ENCODE measurements at regions not wholly inside any gene's neighbourhood (a gene's known extent, or its start where the extent isn't known, plus 50 kb on each side); places are given as distances from the start of the nearest gene placed in this dataset.
A peak's percentile ranks its signal among the peaks of the same experiment; 100 is the strongest.

DNA sequence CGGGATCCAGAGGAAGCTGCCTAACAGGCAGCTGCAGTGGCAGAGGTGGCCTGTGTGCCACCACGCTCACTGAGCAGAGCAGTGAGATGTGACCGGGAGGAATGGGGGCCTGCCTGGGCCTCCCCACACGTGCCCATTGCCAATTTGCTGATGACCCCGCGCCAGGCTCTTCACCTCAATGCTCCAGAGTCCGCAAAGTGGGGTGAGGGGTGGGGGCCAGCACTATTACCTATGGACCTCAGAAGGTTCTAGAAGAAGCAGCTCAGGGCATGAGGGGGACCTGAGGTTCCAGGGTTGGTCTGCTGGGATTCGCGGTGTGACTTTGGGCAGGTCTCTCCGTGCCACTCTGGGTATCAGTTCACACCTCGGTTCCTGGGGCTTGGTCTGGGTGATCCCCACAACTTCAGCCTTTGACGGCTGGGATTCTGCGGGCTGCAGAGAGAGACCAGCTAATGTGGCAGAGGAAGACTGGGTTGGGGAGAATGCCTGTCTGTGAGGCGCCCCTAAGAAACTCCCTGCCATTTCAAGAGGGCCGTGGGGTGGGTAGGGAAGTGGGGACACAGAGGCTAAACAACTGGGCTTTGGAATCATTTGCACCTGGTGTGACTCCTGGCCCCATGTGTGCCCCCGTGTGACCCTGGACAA lies 231.0 kb upstream of the MVB12B start:
- no peak for DNase-seq

DNA sequence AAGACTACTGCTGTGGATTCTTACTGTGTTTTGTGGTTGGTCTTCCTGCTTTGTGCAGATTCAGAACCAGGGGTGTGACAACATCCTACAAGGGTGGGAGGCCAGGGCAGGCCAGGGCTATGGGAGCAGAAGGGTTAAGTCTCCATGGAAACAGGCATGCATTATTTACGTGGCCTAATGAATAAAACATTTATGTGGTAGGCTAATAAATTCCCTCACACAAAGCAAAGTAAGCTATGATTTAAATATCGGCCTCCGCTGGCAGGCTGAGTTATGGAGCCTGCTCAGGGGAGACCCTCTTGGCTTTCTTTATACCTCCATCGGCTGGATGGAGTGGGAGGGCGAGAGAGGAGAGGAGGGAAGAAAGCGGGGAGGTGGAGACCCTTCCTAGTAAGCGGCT lies 230.3 kb upstream of the MVB12B start:
- DNase-seq = no peak

DNA sequence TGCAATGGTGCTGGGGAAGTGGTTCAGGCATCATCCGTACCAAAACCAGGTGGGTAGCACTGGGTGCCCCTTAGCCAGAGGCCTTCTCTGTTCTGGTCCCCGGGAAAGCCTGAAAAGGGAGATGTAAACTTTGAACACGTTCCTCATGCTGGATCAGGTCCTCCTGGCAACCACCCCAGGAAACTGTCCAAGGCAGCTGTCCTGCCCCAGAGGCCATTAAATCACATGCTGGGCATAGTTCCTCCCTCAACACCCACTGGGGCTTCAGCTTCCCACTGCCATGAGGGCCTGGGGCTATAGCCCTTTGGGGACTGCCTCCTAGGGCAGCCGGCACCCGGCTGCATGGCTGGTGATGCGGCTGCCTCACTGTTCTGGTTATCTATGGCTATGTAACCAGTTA lies 228.9 kb upstream of the MVB12B start:
- no peak for DNase-seq

DNA sequence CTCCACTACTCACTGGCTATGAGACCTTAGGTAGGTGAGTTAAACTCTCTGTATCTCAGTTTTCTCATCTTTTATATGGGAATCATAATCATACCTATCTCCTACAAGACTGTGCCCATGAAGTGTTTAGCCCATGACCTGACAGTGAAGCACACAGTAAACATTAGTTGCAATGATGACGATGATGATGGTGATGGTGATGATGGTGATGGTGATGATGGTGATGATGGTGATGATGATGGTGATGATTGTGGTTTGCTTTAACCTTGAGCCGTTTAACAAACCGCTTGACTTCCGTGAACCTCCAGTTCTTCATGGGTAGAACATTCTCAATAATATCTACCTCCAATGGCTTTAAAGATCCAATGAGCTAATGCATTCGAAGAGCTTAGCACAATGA lies 220.2 kb upstream of the MVB12B start:
- DNase-seq = no peak

DNA sequence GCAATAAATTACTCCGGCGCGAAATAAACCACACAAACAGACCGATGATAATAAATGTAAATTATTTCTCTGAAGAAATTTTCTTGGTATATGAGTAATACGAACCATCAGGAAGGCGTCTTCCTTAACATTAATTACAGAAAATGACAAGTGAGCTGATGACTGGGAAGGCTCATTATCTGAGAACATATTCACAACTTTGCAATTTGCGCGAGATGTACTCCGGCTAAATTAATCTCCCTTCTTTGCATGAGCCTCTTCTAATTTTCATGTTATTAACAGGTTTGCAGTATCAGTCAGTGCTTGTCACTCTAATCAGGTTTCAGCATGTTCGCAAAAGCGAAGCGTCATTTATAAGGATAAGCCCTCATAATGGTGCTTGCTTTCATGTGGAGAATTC lies 218.9 kb upstream of the MVB12B start:
- no peak for DNase-seq

DNA sequence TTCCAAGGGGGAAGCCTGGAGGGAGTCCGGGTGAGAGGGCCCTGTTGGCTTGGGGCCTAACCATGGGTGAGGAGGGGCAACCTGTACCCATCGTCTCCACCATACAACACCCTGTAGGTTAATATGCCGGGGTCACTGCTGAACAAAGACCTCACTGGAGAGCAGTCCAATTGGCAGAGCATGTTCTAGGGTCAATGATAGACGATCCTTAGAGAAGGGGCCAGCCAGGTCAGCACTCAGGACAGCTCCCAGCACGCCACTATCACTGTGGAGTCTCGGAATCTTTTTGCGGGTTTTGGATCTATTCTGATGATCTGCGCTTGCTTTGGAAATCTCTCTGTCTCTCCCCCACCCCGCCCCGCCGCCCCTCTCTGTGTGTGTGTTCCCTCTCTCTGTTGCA lies 218.4 kb upstream of the MVB12B start:
- peak; percentile 19 for DNase-seq

DNA sequence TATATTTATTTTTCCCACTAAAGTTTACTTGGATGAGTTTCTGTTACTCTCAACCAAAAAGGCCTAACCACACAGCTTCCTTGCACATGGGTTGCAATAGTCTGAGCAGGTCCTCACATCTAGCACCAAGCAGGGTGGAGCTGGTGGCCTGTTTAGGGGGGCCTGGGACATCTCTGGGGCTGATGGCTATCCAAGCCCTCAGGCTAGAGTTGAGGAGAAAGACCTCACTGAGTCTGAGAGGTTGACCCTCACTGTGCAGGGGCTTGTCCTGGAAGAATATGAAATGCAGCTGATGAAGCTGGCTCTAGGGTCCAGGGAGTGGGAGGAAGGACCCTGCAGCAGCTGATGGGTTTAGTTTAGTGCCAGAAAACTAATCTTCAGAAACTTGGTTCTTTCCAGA lies 217.1 kb upstream of the MVB12B start:
- DNase-seq = no peak

DNA sequence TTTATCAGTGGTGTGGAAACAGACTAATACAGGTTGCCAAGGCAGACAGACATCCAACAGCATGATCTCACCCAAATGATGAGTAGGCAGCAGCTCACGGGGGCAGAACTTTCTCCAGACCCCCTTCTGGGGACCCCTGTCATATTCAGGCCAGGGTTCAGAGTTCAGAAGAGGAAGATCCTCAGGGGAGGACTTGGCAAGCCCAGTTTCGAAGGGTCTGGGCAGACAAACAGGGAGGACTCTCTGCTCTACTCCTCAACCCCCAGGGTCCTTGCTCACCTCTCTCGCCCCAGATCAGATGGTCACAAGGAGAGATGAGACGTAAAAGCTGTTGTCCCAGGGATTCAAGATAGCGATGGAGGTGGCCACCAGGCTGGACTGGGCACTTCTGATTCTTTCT lies 215.1 kb upstream of the MVB12B start:
- DNase-seq = no peak

DNA sequence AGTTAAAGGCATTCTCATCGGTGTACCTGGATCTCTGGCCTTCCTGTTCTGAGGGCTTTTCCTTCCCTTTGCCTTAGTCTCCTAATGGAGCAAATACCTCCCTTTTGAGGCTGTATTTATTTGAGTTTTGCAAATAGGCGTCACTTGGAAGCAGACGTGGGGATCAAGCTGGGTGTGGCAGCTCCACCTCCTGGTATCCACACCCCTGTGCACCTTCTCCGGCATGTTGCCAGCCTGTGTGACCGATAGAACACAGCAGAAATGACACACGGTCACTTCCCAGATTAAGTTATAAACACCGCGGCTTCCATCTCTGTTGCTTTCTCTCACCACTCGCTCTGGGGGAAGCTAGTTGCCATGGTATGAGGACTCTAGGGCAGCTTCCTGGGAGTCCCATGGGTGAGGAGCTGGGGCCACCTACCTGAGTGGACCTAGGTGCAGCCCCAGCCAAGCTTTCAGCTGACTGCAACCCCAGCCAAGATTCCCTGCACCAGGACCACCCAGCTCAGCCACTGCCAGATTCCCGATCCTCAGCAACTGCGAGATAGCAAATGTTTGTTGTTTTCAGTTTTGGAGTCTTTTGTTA lies 214.4 kb upstream of the MVB12B start:
- no peak for DNase-seq

DNA sequence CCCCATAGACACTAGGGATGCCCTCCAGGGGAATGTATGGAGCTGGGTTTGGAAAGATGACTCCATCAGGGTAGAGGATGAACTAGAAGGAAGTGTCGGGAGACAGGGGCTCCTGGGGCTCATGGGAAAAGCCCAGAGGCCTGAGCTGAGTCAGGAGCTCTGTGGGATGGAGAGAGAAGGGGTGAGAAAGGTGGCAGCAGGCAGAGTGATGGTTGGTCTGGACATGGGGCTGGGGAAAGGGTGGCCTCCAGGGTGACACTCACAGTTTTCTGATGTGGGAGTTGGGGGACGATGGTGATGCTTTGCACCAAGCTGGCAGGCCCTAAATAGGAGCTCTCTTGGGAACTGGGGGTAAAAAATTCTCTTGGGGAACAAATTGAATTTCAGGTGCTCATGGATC lies 213.5 kb upstream of the MVB12B start:
- no peak for DNase-seq

DNA sequence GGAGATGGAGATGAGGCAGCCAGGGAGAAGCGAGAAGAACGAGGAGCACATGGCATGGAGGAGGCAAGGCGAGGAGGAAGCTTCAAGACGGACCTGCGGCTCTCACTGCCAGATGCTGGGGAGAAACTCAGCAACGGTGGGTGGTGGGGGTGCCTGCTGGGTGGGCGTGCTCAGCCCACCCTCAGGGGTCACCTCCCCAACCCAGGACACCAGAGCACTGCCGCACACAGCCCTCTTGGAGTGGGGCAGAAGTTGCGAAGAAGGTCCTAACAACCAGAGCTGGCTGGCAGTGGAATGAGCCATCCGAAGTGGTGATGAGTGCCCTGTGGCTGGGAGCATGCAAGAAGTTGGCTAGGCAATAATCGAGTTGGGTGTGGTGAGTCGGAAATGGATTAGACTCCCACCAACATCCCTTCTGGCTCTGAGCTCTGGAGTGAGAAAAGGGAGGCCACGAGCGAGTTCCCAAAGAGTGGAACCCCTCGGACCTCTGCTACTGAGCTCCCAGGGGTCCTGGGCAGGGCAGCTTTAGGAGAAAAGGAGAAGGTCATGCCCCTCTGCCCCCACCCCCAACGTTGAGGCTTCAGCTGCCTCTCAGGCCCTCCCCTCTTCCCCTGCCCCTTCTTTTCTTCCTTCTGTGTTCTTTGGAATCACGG lies 212.7 kb upstream of the MVB12B start:
- no peak for DNase-seq

DNA sequence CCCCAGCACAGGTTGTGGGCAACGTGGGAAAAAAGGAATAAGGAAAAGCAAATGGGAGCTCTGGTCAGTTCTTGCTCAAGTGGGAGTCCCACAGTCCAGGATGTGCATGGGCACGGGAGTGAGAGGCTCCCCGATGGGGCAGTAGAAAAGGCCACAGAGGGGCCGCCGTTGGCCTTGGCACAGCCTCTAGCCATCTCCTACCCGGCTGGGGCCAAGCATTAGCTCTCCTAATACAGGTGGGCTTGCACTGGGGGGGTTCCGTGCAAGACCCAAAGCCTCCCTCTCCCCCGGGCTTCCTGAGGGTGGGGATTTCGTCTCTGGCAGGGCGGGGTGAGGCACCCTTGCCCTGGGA lies 212.2 kb upstream of the MVB12B start:
- no peak for DNase-seq

DNA sequence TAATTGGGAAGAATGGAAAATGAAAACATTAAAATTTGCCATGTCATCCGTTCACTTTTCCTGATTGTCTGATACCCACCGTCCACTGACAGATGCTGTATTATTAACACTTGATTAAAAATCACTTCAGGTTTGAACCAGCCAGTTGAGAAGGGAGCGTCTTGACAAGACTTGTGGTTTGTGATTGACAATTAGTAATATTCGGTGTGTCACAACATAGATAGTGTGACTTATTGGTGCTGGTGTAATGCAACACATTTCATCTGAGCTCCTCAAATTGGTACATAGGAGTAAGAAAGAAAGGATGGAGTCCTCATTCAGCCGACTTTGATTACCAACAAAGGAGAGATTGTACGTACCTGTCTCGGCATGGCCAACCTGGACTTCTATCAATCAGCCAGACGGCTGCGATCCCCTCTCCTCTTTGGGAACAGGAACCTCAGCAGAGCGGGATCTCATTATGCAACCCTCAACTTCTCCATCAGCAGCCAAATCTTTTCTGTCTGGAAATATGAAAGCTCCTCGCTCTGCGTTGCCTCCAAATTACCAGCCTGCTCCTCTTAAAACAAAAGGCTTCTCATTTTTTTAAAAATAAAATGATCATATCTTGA lies 211.7 kb upstream of the MVB12B start:
- DNase-seq = no peak

DNA sequence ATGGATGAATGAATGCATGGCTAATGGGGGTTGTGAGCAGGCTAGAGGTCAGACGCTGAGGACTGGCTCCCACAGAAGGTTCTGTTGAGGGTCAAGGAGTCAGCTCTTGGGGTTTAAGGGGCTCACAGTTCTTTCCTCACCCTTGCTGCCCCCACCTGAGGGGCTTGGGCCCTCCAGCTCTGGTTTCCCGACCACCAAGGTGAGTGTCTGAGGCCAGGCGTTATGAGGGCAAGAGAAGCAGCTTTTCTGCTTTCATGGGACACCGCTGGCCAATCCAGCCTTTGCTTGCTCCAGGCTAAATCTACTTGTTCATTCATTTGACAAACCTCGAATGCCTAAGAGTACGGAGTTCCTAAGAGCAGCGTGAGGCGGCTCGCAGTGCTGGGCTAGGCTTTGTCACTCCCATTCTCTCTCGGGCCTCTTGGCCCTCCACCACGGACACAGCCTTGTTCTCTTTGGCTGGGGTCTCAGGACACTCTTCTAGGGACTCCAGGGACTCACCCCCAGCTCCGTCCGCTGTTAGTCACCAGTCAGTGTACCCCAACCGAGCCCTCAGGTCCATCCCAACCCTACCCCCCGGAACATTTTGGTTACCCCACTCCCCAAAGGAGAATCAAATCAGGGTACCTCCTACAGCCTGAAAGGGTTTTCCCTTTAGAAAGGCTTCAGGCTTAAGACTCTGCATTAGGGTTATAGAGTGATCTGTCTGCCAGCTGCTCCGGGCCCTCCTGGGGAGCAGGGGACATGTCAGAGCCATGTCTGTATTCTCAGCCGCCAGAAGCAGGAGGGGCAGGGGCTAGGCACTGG lies 210.1 kb upstream of the MVB12B start:
- DNase-seq = no peak

DNA sequence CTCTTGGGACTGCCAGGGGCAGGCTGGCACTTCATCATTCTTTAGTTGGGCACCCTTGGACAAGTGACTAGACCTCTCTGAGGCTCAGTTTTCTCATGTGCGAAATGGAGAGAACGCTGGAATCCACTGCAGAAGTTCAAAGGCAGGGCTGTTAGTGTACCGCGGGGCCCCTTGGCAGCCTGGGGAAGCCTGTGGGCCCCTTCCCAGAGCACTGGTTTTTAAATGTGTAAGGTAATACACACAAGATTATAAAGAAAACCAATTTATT lies 209.5 kb upstream of the MVB12B start:
- DNase-seq = no peak

DNA sequence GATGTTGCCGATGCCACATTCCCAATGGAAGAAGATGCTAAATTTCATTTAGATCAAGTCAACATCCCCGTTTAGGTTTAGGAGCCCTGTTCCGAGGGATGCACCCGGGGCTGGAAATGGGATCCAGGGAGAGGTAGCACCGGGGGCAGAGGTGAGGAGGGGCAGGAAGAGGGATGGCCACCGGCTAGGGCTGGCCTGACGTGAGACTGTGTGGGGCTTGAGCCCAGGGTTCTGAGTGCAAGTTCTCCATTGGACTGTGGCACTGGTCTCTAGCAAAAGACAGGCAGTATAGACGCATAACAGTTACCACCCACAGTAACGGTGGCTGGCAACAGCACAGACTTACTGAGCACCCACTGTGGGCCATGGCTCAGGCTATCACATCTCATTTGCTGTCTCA lies 209.0 kb upstream of the MVB12B start:
- DNase-seq = no peak

DNA sequence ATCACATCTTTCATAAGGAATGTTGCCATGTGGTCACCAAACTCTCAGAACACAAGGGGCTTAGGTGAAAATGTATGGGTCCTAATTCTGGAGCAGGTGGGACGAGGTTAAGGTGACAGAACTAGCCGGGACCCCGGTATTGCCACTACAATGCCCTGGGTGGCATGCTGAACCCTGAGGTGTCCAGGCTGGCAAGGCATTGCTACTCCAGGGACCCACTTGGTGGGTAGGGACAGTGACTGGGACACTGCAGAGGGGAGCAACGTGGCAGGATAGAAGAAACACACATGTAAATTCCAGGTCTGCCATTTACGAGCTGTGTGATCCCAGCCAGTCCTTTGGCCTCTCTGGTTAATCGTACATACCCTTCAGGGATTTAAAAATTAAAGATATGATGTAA lies 206.9 kb upstream of the MVB12B start:
- no peak for DNase-seq

DNA sequence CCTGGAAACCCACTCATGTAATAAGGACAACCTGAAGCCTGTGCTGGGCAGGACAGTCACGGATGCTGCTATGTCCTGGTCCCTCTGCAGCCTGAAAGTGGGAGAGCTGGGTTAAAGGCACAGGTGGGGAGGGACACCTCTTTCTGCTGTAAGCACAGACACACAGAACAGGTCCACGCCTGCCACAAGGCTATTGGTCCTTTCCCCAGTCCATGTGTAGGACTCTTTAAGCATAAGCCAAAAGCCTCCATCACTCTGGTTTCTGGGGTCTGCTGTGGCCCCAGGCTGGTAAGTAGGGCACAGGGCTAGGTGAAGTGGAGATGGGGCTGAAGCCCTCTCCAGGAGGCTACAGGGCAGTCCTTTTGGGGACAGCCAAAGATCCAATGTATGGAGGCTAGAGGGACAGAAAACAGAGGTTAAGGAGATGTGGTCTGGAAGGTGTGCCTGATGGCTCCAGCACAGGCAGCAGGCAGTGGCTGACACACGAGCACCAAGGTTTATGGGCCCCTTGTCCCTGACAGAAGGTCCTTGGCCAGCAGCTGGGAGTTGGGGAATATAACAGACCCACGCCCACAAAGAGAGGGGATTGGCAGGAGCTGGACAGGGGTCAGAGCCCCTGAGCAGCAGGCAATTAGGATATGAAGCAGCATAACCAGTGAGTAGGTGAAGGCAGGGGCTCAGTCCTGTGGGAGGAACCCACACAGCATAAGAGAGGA lies 203.6 kb upstream of the MVB12B start:
- DNase-seq = no peak

DNA sequence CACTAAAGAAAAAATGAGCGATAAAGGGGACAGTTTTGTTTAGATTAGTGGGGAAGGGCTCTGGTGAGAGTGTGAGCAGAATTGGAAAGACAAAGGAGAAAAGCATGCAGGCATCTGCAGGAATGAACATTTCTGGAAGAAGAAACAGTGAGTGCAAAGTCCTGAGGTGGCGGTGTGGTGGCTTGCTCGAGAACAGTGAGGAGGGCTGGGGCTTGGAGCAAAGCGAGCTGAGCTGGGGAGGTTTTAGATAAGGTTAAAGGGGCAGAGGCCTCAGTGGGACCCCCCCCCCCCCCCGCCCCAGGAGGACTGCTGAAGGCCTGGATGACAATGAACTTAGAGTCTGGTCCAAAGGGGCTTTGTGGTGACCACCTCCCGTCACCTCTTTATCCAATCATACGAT lies 202.7 kb upstream of the MVB12B start:
- DNase-seq = no peak

DNA sequence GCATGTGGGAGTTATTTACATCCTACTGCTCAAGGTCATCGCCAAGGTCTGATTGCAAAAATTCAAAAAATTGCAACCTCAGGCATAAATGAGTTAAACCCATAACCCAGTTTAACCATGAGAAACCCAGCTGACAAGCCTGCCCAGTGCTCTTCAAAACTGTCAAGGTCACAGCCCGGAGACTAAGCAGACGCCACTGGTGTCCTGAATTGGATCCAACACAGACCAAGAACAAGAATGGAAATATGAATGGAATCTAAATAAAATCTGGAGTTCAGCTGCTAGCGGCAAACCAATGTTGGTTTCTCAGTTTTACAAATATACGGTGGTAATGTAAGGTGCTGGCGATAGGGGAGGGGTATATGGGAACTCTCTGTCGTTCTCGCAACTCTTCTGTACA lies 201.5 kb upstream of the MVB12B start:
- DNase-seq = no peak

DNA sequence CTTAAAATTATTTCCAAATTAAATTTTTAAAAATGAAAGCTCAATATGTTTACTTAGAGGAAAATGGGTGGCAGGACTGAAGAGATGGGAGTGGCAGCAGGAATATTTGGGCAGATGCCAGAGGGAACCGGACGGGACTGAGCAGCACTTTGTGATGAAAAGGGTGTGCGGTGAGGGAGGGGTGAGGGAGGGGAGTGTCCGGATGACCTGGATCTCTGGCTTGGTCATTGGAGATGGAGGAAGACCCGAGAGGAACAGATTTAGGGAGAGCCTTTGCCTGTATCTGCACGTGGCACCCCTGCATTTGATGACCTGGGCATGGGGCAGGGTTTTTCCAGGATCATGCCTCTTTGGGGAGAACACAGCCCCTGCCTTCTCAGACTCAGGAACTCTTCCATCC lies 201.1 kb upstream of the MVB12B start:
- DNase-seq = no peak

DNA sequence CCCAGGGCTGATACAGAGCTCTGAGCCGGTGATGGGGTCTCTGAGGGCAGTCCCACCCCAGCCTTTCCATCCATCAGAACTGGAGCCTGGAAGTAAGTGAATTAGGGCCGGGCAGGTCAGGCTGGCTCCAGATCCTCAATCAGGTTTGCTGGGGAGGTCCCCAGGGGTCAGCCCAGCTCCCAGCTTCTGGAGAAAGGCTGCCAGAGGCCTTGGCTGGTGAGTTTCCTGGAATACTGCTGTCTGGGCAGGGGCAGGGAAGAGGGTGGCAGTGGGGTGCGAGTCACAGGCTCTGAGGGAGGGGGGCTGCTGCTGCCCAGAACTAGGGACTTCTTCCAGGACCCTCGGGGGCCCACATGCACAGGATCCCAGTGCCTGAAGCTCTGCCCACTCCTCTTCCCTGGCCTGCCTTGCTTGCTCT lies 200.6 kb upstream of the MVB12B start:
- DNase-seq = no peak

DNA sequence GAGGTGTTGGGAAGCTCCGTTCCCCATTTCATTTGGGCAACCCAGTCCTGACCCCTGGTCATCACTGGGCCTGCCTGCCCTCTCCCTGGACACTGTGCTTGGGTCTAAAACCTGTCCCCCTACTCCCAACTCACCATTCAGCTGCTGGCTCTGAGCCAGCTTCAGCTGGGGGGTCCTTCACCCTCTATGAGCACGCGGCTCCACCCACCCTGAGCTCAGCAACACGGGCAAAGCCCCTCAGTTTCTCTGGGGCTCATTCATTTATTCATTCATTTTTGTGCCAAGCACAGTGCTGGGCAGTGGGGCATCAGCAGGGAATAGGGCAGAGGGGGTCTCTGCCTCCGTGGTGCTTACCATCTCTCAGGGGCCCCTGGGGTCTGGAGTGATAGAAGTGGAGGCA lies 199.8 kb upstream of the MVB12B start:
- no peak for DNase-seq
